HG02642 (cell line): ENCODE measurements at regions not wholly inside any gene's neighbourhood (a gene's known extent, or its start where the extent isn't known, plus 50 kb on each side); places are given as distances from the start of the nearest gene placed in this dataset.

Source experiments
- ATAC-seq: cut with Tn5 transposase; IDR thresholded peaks from one replicate; pipeline ENCODE4 v1.9.1; 2021; ENCODE audit warnings: mild to moderate bottlenecking; ENCODE audit not compliant: unreplicated experiment, poor library complexity

GRCh38 chr10:124220971-124221355 lies 127.6 kb upstream of the CHST15 start:
- no peak for ATAC-seq

GRCh38 chr10:124220547-124220946 lies 127.1 kb upstream of the CHST15 start:
- ATAC-seq: no peak

DNA sequence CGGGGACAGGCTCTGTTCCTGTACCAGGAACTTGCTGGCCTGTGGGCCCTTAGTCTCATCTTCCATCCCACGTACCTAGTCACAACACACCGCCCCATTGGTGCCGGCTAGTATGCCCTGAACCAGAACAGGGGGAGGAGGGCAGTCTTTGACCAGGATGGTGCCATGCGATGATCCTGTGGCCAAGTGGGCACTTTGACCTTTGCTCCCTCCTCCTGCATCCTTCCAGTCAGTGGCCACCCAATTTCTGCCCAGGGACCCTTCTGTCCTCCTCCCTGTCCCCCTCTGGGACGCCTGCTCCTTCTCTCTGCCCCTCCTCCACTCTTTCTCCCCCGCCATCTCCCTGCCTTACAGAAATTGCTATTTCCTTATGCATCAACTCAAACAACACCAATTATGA lies 126.3 kb upstream of the CHST15 start:
- ATAC-seq: no peak

GRCh38 chr10:124219062-124219461 lies 125.7 kb upstream of the CHST15 start:
- ATAC-seq: no peak

DNA sequence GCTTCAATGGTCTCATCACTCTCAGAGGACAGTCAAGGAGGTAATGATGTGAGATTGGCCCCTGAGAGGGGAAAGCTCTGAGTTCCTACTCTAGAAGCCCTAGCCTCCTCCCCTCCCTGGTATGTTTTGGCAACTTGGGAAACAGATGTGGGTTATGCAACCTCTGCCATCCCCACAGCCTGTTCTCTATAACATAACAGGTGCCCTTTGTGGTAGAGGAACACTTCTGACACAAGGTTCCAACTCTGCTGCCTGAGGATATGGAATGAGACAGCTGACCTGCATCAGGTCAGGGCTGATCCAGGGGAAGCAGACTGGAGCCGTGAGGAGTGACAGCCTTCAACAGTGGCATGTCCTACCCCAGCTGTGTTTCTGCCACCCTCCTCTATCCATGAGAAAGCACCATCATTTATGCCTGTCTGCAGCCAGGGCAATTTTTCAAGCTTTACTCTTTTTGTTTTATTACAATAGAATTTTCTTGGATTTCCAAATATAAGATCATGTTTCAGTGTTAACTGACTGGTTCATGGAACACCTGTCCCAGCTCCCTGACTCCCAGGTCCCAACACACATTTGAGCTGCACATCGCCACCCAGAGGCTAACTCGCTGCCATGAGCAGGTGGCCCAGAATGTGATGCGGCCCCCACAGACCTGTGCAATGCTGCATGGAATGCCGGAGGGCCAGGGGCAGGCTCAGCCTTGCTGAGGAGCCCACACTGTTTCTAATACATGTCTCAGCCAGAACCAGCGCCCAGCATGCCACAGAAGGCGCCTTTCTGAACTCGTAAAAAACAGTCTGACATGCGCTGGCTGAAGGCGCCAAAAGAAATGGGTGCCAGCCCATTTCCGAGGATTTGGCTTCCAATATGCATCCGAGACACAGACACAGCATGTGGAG lies 124.8 kb upstream of the CHST15 start:
- no peak for ATAC-seq

DNA sequence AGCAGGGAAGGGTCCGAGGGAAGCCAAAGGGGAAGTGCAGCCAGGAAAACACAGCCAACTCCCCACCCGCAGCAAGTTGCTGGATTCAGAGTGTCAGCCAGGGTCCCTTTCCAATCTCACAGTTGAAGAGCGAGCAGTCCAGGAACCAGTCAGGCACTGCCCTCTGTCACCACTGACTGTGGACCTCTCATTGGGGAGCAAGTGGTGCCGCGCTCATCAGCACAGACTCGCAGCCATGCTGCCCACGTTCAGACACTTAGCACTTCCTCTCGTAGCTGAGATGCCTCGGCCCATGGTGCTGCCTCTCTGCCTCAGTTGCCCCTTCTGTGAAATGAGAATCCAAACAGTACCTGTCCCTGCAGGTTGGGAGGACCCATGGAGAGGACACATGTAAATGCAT lies 123.6 kb upstream of the CHST15 start:
- no peak for ATAC-seq

- no peak for ATAC-seq
Measured at GRCh38 chr10:124214610-124215375, 121.4 kb upstream of the CHST15 start.

GRCh38 chr10:124213899-124214510 lies 120.6 kb upstream of the CHST15 start:
- no peak for ATAC-seq

DNA sequence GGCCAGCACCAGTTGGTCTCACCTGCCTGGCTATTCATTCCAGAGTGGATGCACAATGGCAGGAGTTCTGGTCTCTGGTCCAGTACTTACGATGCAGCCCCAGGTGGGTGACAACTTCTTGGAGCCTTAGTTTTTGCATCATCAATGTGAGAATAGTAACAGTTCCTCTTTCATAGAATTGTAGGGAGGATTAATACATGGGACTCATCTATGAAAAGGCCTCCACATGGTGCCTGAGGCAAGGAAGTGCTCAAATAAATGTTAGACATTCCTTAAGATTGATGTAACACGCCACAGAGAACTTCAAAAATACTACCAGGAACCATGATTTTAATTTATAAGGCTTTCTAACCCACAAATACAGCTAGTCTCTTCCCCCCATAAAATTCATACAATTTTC lies 120.1 kb upstream of the CHST15 start:
- ATAC-seq: no peak

DNA sequence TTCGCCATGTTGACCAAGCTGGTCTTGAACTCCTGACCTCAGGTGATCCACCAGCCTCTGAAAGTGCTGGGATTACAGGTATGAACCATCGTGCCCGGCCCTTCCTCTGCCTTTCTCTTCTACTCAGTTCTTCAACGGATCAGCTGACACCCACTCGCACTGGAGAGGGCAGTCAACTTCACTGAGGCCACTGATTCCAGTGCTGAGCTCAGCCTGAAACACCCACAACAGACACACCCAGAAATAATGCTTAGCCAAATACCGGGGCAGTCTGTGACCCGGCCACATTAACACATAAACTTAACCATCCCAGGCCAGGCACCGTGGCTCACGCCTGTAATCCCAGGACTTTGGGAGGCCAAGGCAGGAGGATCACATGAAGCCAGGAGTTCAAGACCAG lies 119.3 kb upstream of the CHST15 start:
- no peak for ATAC-seq

GRCh38 chr10:124211921-124212320 lies 118.5 kb upstream of the CHST15 start:
- no peak for ATAC-seq

DNA sequence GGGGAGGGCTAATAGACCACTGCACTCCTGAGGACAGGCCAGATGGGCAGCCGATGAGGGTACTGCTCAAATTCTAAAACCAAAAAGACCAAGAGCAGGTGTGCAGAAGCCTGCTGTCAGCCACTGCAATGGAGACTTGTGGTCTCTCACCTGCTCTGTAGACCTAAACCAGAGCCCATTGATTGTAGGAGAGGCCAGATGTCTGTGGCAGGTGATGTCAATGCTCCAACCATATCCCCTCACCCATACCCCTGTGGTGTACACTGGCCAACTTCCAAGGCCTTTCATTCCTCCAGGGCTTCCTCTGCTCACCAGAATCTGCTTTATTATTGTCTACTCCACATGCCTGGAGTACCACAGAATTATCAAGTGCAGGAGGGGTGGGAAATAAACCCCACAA lies 116.9 kb upstream of the CHST15 start:
- no peak for ATAC-seq

GRCh38 chr10:124207391-124207790 lies 114.0 kb upstream of the CHST15 start:
- ATAC-seq: no peak

DNA sequence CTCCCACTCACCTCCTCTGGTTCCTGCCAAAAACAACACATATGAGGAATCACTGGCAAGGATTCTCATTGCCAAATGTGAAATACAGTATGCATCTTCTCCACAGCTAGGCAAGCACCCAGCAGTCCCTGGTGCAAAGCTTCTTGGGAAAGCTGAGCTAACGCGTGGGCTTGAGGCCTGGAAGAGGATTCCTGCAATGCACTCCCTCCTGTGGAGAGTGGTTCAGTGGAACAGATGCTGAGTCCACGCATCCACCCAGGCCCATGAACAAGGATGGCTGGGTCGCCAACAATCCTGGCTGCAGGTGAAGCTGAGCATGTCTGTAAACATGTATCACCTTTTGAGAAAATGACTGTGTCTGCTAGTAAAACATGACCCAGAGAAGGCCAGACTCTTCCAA lies 113.2 kb upstream of the CHST15 start:
- ATAC-seq: no peak

GRCh38 chr10:124205432-124205831 lies 112.0 kb upstream of the CHST15 start:
- no peak for ATAC-seq

DNA sequence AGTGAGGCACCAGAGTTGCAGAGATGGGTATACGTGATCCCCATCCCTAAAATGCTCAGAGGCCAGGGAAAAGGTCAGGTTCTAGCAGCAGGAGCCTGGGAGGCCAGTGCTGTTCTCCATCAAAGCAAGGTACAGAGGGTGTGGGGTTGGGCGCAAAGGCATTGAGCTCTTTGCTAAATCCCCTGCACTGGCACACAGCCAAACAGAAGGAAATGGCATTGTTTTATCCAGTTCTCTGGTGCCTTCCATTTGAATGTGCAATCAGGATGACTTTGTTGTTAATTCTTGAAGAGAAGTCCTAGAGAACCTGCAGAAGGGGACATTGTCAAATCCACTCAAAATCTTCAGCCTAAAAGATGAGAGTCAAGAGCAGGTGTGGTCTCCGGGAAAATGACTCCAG lies 111.3 kb upstream of the CHST15 start:
- no peak for ATAC-seq

GRCh38 chr10:124200011-124200410 lies 106.6 kb upstream of the CHST15 start:
- no peak for ATAC-seq

DNA sequence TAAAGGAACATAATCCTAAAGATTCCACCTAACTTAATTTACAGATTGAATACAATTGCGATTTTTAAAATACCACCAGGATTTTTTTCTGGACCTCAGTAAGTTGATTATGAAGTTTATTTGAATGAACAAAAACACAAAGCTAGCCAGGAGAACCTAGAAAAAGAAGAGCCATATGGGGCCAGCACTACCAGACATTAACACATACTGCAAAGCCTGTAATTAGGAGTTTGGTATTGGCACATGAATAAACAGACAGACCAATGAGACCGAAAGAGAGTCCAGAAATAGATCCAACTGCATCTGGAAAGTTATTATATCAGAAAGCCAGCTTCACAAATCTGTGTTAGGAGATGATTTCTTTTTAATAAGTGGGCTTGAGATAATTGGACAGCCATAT lies 105.5 kb upstream of the CHST15 start:
- no peak for ATAC-seq

DNA sequence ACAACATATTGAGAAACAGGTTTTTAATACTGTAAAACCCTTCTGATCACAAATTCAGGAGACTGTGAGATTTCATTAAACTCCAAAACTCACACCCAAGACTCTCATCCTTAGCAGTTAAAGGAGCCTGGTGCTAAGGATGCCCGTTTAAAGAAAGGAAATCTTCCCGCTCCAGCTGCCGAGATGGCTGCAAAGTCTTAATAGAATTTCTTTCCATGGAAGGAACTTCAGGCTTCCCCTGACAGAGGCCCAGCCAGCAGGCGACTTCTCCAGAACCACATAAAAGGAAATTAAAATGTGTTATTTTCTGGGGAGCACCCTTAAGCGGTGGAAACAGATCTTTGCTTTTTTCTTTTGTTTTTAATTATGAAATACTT lies 104.7 kb upstream of the CHST15 start:
- no peak for ATAC-seq

DNA sequence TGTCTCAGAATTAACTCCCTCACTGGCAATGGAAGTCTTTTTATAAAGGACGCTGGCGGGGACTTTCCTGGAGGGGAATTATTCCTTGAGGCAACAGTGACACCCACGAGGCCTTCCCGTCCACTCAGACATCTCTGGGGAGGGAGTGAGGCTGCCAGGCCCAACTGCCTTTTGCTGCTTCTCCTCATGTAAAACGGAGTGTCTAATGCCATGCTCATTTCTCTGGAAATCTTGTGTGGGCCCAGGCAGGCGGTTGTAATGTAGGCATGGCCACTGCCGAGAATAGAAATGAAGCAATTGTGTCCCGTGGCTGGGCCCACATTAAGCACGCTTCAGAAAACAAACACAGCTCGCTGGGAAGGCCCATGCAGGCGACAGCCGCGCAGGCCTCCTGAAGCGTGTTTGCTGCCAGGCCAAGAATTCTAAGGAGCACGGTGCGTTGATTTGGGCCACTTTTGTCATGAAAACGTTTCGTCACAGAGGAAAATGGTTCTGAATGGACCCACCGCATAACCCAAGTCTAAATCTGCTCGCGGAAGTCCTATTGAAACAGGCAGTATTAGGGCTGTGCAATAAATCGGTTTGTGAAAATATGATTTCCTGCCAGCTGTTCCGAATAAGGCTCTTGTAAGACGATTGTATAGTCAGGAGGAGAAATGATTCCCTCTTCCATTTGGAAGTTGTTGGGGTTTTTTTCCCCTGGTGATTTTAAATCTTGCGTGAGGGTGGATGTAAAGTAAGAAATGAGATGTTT lies 104.2 kb upstream of the CHST15 start:
- no peak for ATAC-seq

DNA sequence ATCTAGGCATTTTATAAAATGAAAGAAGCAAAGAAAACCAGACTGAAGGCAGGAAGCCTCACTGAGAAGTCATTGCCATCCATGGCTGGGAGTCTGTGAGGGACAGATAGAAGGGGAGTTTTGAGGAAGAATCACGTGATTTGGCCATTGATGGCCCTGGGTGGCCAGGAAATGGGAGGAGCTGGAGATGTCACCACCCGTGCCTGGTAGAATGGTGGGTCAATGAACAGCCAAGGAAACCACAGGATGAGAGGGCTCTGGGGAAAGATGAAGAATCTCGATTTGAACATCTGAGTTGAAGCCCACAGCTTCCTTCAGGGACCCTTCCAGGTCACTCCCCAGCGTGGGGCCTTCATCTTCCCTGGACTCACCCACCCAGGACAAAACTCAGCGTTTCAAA lies 103.3 kb upstream of the CHST15 start:
- ATAC-seq: no peak
